ENCODE measurements at regions not wholly inside any gene's neighbourhood (a gene's known extent, or its start where the extent isn't known, plus 50 kb on each side); places are given as distances from the start of the nearest gene placed in this dataset.

GRCh38 chr6:170162011-170162774, 128.7 kb downstream of the DLL1 start:
- Histone ChIP-seq H4K8ac (ENCODE audit: low read depth, low read length) (no peak overlapping the region), H3K9ac (ENCODE audit: low read depth, low read length, poor library complexity) (no peak overlapping the region), H4K91ac (ENCODE audit: low read depth, low read length, poor library complexity) (no peak overlapping the region), H3K23ac (ENCODE audit: low read depth, low read length, poor library complexity) (no peak overlapping the region), H3K18ac (ENCODE audit: low read length) (peak overlapping the region; percentile 80), H3K4me2 (ENCODE audit: insufficient read depth, low read length, poor library complexity, severe bottlenecking) (no peak overlapping the region), H3K27me3 (ENCODE audit: control insufficient read depth in 3 of 3, insufficient read depth in 3 of 3, low read depth in 1 of 3, low read length in 3 of 3) (no peaks in the 10 kb centered on the region), H3K9me3 (replicated peaks in 1 of 2; ENCODE audit: control insufficient read depth in 2 of 2, insufficient read depth in 1 of 2, low read depth in 1 of 2, low read length in 2 of 2) (no peaks in the 10 kb centered on the region), H3K27ac (replicated peaks; ENCODE audit: low read length) (no peak overlapping the region), H3K79me1 (ENCODE audit: low read depth, low read length) (peaks cover 2% of the 10 kb centered on the region), H3K36me3 (replicated peaks in 1 of 2; ENCODE audit: control insufficient read depth in 2 of 2, insufficient read depth in 2 of 2, low read length in 2 of 2) (no peaks in the 10 kb centered on the region), H2AFZ (ENCODE audit: low read length) (no peak overlapping the region), H3K4me3 (ENCODE audit: low read length in 2 of 2) (no peak overlapping the region), H2BK120ac (ENCODE audit: low read depth, low read length) (peak overlapping the region; percentile 10), H2AK5ac (ENCODE audit: low read depth, low read length) (peak overlapping the region; percentile 92), H2BK5ac (ENCODE audit: low read length) (no peak overlapping the region), H3K4ac (ENCODE audit: low read length) (no peak overlapping the region), H2BK15ac (ENCODE audit: low read length) (peak overlapping the region; percentile 90), H3K14ac (ENCODE audit: low read length) (no peak overlapping the region), H2BK12ac (ENCODE audit: low read length) (peak overlapping the region; percentile 81), H3K4me1 (ENCODE audit: control insufficient read depth in 2 of 2, insufficient read depth in 1 of 2, low read depth in 1 of 2, low read length in 2 of 2) (peaks cover 0 to 14% of the 10 kb centered on the region in 2 donors)
- no peak for DNase-seq (ENCODE audit: low spot score)
- no CpG with 5 or more reads among the region's 27 CpGs for WGBS, 2 donors (ENCODE audit: extremely low coverage in 2 of 2, insufficient read length in 2 of 2, insufficient replicate concordance in 1 of 2)

GRCh38 chr6:170160628-170161611, 130.0 kb downstream of the DLL1 start:
- Histone ChIP-seq H3K4ac (ENCODE audit: low read length) (no peak overlapping the region), H3K18ac (ENCODE audit: low read length) (peak overlapping the region; percentile 95), H3K4me3 (ENCODE audit: low read length in 2 of 2) (no peak overlapping the region), H3K14ac (ENCODE audit: low read length) (peak overlapping the region; percentile 47), H3K9me3 (replicated peaks in 1 of 2; ENCODE audit: control insufficient read depth in 2 of 2, insufficient read depth in 1 of 2, low read depth in 1 of 2, low read length in 2 of 2) (no peaks in the 10 kb centered on the region), H3K79me1 (ENCODE audit: low read depth, low read length) (peaks cover 2% of the 10 kb centered on the region), H3K27me3 (ENCODE audit: control insufficient read depth in 3 of 3, insufficient read depth in 3 of 3, low read depth in 1 of 3, low read length in 3 of 3) (no peaks in the 10 kb centered on the region), H3K36me3 (replicated peaks in 1 of 2; ENCODE audit: control insufficient read depth in 2 of 2, insufficient read depth in 2 of 2, low read length in 2 of 2) (no peaks in the 10 kb centered on the region), H2AFZ (ENCODE audit: low read length) (no peak overlapping the region), H2BK12ac (ENCODE audit: low read length) (peak overlapping the region; percentile 82), H2BK5ac (ENCODE audit: low read length) (peak overlapping the region; percentile 55), H4K91ac (ENCODE audit: low read depth, low read length, poor library complexity) (no peak overlapping the region), H3K4me2 (ENCODE audit: insufficient read depth, low read length, poor library complexity, severe bottlenecking) (no peak overlapping the region), H4K8ac (ENCODE audit: low read depth, low read length) (peak overlapping the region; percentile 74), H3K27ac (replicated peaks; ENCODE audit: low read length) (peak overlapping the region; percentile 42), H2AK5ac (ENCODE audit: low read depth, low read length) (peak overlapping the region; percentile 98), H2BK120ac (ENCODE audit: low read depth, low read length) (peak overlapping the region; percentile 89), H2BK15ac (ENCODE audit: low read length) (peak overlapping the region; percentile 97), H3K4me1 (ENCODE audit: control insufficient read depth in 2 of 2, insufficient read depth in 1 of 2, low read depth in 1 of 2, low read length in 2 of 2) (peaks cover 0 to 14% of the 10 kb centered on the region in 2 donors), H3K23ac (ENCODE audit: low read depth, low read length, poor library complexity) (no peak overlapping the region), H3K9ac (ENCODE audit: low read depth, low read length, poor library complexity) (no peak overlapping the region)
- WGBS, 2 donors (ENCODE audit: extremely low coverage in 2 of 2, insufficient read length in 2 of 2, insufficient replicate concordance in 1 of 2) = no CpG with 5 or more reads among the region's 27 CpGs
- no peak for DNase-seq (ENCODE audit: low spot score)

GRCh38 chr6:170160031-170160627, 130.7 kb downstream of the DLL1 start:
- H2BK5ac ChIP-seq (ENCODE audit: low read length) = no peak overlapping the region
- no peak overlapping the region for H3K9ac ChIP-seq (ENCODE audit: low read depth, low read length, poor library complexity)
- H3K14ac ChIP-seq (ENCODE audit: low read length) = no peak overlapping the region
- H4K8ac ChIP-seq (ENCODE audit: low read depth, low read length) = peak overlapping the region; percentile 24
- peak overlapping the region; percentile 70 for H2AK5ac ChIP-seq (ENCODE audit: low read depth, low read length)
- H3K4me3 ChIP-seq (ENCODE audit: low read length in 2 of 2) = no peak overlapping the region
- peaks cover 0 to 8% of the 10 kb centered on the region in 2 donors for H3K4me1 ChIP-seq (ENCODE audit: control insufficient read depth in 2 of 2, insufficient read depth in 1 of 2, low read depth in 1 of 2, low read length in 2 of 2)
- H3K79me1 ChIP-seq (ENCODE audit: low read depth, low read length) = peaks cover 2% of the 10 kb centered on the region
- peak overlapping the region; percentile 70 for H2BK15ac ChIP-seq (ENCODE audit: low read length)
- H3K4ac ChIP-seq (ENCODE audit: low read length) = no peak overlapping the region
- no peak overlapping the region for H3K23ac ChIP-seq (ENCODE audit: low read depth, low read length, poor library complexity)
- H3K36me3 ChIP-seq (replicated peaks in 1 of 2; ENCODE audit: control insufficient read depth in 2 of 2, insufficient read depth in 2 of 2, low read length in 2 of 2) = no peaks in the 10 kb centered on the region
- no peak overlapping the region for H3K27ac ChIP-seq (replicated peaks; ENCODE audit: low read length)
- H2BK120ac ChIP-seq (ENCODE audit: low read depth, low read length) = peak overlapping the region; percentile 26
- H3K4me2 ChIP-seq (ENCODE audit: insufficient read depth, low read length, poor library complexity, severe bottlenecking) = no peak overlapping the region
- no peaks in the 10 kb centered on the region for H3K9me3 ChIP-seq (replicated peaks in 1 of 2; ENCODE audit: control insufficient read depth in 2 of 2, insufficient read depth in 1 of 2, low read depth in 1 of 2, low read length in 2 of 2)
- H2BK12ac ChIP-seq (ENCODE audit: low read length) = peak overlapping the region; percentile 80
- no peak for DNase-seq (ENCODE audit: low spot score)
- WGBS, 2 donors (ENCODE audit: extremely low coverage in 2 of 2, insufficient read length in 2 of 2, insufficient replicate concordance in 1 of 2) = no CpG with 5 or more reads among the region's 40 CpGs
- no peak overlapping the region for H2AFZ ChIP-seq (ENCODE audit: low read length)
- H3K27me3 ChIP-seq (ENCODE audit: control insufficient read depth in 3 of 3, insufficient read depth in 3 of 3, low read depth in 1 of 3, low read length in 3 of 3) = no peaks in the 10 kb centered on the region
- H4K91ac ChIP-seq (ENCODE audit: low read depth, low read length, poor library complexity) = no peak overlapping the region
- peak overlapping the region; percentile 71 for H3K18ac ChIP-seq (ENCODE audit: low read length)
